ENCODE measurements at regions not wholly inside any gene's neighbourhood (a gene's known extent, or its start where the extent isn't known, plus 50 kb on each side); places are given as distances from the start of the nearest gene placed in this dataset.
A peak's percentile ranks its signal among the peaks of the same experiment; 100 is the strongest.
"Not testable (repeated sequence)": the region's sequence is repeated elsewhere in the genome, so short reads cannot be mapped to it uniquely, and the experiment has no call there.

DNA sequence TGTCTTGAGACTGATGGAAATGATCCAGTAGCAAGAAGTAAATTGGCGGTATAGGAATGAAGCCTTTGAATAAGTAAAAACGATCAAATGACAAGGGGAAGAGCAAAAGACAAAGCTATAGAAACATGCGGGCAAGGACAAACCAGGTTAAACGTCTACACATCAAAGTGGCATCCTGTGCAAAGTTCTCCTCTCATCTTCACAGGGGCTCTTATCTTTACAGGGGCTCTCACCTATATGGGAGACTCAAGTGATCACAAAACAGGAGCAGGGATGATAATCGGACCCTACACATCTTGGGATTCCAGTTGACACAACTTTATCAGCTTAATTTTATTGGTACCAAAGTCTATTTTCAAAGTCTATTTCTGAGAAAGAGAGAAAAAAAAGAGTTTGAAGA, 1778.9 kb upstream of the CELF4 start:
- no peak for DNase-seq (ENCODE audit: low read depth)

DNA sequence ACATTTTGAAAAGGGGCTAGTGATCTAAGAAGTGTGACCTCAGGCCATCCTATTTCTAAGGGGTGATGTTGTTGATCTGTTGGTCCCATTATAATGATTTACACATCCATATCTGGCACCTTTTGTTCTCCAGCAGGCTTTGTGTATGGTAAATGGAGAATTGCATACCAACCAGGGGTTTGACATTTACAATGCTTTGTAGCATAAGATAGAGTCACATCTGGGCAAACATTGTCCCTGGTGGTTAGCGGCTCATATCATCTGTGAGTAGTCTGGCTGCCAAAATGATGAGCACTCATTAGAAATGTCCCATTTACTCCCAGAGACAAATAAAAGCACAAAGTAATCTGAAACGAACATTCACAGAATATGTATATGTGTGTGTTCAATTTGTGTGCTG, 1775.5 kb upstream of the CELF4 start:
- no peak for DNase-seq (ENCODE audit: low read depth)

GRCh38 chr18:39340418-39340817, 1774.8 kb upstream of the CELF4 start:
- DNase-seq (ENCODE audit: low read depth): no peak

- no peak for DNase-seq (ENCODE audit: low read depth)
These were observed 1764.1 kb upstream of the CELF4 start for GRCh38 chr18:39329496-39330275.

DNA sequence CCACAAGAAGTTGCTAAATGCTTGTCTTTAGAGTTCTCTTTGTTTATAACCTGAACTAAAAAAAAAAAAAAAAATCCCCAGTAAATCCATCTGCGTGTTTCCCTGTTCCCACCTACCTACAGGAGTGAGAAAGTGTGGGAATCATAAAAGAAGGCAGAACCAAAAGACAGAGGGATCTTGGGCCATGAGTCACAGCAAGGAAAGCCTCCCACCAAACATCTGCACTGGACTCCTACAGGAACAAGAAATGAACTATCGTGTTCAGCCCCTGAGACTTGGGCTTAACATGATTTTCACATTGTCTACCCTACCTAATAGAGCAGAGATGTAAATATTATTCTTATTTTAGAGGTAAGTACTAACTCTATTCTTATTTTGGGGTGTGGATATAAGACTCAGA, 1761.2 kb upstream of the CELF4 start:
- no peak for DNase-seq (ENCODE audit: low read depth)

DNA sequence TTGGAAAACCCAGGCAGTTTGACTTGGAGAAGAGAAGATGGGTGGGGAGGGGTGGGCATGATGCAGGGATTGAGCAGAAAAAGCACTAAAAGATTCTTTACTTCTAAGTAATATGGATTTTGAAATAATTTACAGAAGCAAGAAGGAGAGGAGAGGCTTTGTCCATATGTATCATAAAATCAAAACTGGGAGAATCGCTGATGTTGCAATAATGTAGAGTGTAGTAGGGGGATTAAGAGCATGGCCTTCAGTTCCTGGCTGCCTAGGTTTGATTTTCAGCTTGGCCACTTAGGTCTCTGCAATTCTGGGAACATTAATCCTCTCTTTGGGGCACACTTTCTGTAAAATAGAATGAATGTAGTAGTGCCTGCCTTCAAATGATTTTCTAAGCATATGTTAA, 1760.4 kb upstream of the CELF4 start:
- no peak for DNase-seq (ENCODE audit: low read depth)

DNA sequence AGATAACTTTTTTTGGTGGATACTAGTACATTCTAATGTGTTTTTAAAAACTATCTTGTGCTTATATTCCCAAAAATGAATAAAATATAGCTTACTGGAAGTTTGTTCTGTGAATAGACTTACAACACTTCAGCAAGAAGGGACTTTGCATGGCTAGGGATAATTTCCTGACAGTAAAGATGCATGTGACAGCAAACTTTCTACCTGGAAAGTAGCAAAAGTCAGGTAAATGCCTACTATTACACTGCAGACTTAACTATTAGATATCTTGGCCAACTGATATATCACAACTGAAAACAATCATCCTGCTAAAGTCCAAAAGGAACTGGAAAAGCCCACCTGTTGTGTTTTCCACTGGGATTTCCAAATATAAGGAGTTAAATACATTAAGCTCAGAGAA, 1753.5 kb upstream of the CELF4 start:
- no peak for DNase-seq (ENCODE audit: low read depth)

- no peak for DNase-seq (ENCODE audit: low read depth)
These were observed 1752.9 kb upstream of the CELF4 start for GRCh38 chr18:39318462-39318861.

- no peak for DNase-seq (ENCODE audit: low read depth)
These were observed 1752.4 kb upstream of the CELF4 start for GRCh38 chr18:39318008-39318407.

GRCh38 chr18:39314595-39314994, 1749.0 kb upstream of the CELF4 start:
- DNase-seq (ENCODE audit: low read depth): no peak

DNA sequence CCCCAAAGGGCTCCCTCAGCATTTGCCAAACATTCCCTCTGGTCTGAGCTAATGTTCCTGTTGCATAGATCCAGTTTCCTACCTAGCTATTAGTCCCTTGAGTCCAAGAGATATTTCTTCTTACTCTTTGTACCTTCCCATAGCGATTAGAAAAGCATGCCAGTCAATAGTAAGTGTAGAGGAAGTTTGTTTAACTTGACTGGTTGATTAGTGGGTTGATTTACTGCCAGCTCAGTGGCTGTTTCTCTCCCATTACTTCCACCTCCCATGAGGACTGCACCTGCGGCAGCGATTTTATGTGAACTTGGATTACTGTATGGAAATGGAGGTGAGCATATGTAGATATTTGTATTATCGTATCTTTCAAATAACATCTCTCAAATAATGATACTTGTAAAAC, 1748.4 kb upstream of the CELF4 start:
- DNase-seq (ENCODE audit: low read depth): no peak

DNA sequence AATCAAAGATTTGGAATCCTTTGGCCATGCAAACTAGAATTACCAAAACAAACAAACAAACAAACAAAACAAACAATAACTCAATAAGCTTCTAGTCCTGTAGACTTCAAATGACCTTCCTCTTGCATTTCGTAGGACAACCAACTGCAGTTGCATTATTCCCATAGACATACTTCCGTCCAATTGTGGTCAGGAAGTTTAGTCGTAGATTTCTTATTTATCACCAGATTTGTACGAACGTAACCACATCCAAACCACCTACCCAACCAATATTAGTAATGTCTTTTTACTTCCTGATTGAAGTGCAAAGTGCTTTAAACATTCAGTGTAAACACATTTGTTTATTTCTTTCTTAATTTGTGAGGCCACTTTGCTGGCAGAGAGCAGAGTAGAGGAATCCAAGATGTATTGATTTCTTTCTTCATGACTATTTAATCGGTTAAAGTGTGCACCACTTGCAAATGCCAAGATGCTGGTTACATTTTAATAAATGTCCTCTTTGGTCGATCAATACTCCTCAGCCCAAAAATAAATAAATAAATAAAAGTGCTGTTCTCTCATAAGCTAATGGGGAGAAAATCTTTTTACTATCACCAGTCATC, 1745.6 kb upstream of the CELF4 start:
- DNase-seq (ENCODE audit: low read depth): no peak

DNA sequence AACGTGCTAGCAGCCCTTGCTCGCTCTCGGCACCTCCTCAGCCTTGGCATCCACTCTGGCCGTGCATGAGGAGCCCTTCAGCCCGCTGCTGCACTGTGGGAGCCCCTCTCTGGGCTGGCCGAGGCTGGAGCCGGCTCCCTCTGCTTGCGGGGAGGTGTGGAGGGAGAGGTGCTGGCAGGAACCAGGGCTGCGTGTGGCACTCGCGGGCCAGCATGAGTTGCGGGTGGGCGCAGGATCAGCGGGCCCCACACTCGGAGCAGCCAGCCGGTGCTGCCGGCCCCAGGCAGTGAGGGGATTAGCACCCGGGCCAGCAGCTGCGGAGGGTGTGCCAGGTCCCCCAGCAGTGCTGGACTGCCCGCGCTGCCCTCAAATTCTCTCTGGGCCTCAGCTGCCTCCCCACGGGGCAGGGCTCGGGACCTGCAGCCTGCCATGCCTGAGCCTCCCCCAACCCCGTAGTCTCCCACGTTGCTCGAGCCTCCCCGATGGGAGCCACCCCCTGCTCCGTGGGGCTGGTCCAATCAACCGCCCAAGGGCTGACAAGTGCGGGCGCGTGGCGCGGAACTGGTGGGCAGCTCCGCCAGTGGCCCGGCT, 1743.4 kb upstream of the CELF4 start:
- DNase-seq (ENCODE audit: low read depth): not testable (repeated sequence)

DNA sequence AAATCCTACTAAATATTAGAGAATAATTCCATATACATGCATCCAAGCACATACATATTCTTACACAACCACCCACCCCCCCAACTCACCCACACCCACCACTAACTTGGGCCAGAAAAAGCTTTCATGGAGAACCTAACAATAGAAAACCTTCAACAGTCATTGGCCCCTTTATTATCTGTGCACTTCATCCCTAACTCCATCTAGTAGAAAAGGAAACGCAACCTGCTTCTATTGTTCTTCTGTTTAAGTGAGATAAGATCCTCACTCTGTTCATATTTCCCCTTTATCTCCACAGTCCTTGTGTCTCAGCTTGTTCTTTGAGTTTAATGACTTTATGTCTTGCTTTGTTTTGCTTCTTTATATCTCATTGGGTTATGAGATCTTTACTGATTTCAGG, 1740.2 kb upstream of the CELF4 start:
- no peak for DNase-seq (ENCODE audit: low read depth)

DNA sequence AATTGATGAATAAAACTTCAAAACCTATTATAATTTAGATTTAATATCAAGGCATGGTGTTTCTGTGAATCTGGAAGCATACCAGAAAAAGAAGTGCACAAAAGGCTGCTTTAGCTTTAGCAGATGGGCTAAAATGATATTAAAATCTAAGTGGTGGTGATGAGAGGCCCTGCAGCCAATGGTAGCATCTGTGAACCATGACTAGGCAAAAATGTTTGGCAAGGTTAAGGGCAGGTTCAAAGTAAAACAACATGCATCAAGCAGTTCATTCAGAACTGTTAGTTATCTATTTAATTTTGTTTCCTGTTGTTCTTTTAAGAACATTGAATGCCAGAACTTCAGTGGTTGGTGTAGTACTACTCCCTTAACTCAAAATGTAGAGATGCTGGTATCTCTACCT, 1736.9 kb upstream of the CELF4 start:
- no peak for DNase-seq (ENCODE audit: low read depth)

- no peak for DNase-seq (ENCODE audit: low read depth)
These were observed 1733.6 kb upstream of the CELF4 start for GRCh38 chr18:39299152-39299551.

GRCh38 chr18:39297225-39297624, 1731.6 kb upstream of the CELF4 start:
- no peak for DNase-seq (ENCODE audit: low read depth)

- DNase-seq (ENCODE audit: low read depth): no peak
These were observed 1730.8 kb upstream of the CELF4 start for GRCh38 chr18:39296293-39296888.

DNA sequence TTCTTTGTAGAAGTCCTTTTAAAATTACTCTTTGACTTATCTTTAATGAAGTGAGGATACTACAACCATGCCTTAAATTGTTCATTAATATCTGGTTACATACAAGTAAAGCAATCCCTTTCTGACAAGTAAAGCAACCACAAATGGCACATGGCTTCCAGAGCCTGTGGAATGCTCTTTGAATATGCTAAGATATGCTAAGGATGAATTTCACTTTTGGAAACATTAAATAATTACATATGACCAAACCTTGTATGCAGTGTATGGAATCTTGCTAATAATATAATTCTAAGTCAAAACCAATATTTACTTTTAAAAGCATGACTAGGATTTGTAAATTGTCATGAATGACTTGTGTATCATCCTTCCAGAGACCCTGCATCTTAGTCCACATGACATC, 1711.2 kb upstream of the CELF4 start:
- DNase-seq (ENCODE audit: low read depth): no peak

- peak; percentile 5 for DNase-seq (ENCODE audit: low read depth)
These were observed 1708.9 kb upstream of the CELF4 start for GRCh38 chr18:39274535-39274934.

GRCh38 chr18:39272230-39272629, 1706.6 kb upstream of the CELF4 start:
- no peak for DNase-seq (ENCODE audit: low read depth)

- no peak for DNase-seq (ENCODE audit: low read depth)
These were observed 1706.1 kb upstream of the CELF4 start for GRCh38 chr18:39271654-39272053.

DNA sequence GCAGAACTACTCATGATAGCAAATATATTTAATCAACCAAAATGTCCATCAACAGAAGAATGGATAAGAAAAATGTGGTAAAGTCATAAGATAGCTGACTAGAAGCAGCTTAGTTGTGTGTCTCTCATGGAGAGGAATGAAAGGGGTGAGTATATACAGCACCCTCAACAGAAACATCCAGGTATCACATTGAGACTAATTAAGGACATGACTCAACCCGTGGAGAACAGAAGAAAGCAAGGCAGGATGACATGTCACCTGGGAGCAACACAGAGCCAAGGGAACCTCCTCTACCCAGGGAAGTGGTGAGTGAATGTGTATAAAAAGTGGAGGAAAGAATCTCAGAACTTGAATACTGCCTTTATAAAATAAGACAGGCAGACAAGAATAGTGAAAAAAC, 1695.0 kb upstream of the CELF4 start:
- no peak for DNase-seq (ENCODE audit: low read depth)

Data from LHCN-M2 (cell line).